ENCODE measurements at regions not wholly inside any gene's neighbourhood (a gene's known extent, or its start where the extent isn't known, plus 50 kb on each side); places are given as distances from the start of the nearest gene placed in this dataset. TPM values are rescaled to one million over a fixed set of nuclear protein-coding genes. Genes with fewer than 3 reads are reported as not detected.

GRCh38 chr4:119684463-119684862 is 55.9 kb upstream of the PDE5A start:
- no peak for TF ChIP-seq CTCF (IDR thresholded peaks at IDR 0.05; ENCODE audit: insufficient read depth, low read depth, low read length)
- no peak overlapping the region for H3K4me3 ChIP-seq (ENCODE audit: low read depth, low read length)
- DNase-seq (ENCODE audit: low read depth) = no peak

GRCh38 chr4:119683518-119683917 is 54.9 kb upstream of the PDE5A start:
- no peak for TF ChIP-seq CTCF (IDR thresholded peaks at IDR 0.05; ENCODE audit: insufficient read depth, low read depth, low read length)
- peak; percentile 75 for DNase-seq (ENCODE audit: low read depth)
- no peak overlapping the region for H3K4me3 ChIP-seq (ENCODE audit: low read depth, low read length)

- TF ChIP-seq CTCF (IDR thresholded peaks at IDR 0.05; ENCODE audit: insufficient read depth, low read depth, low read length) = no peak
- DNase-seq (ENCODE audit: low read depth) = no peak
- no peak overlapping the region for H3K4me3 ChIP-seq (ENCODE audit: low read depth, low read length)
Measured at GRCh38 chr4:119682099-119682498, 53.5 kb upstream of the PDE5A start.

- H3K4me3 ChIP-seq (ENCODE audit: low read depth, low read length) = no peak overlapping the region
- DNase-seq (ENCODE audit: low read depth) = no peak
- TF ChIP-seq CTCF (IDR thresholded peaks at IDR 0.05; ENCODE audit: insufficient read depth, low read depth, low read length) = no peak
Measured at GRCh38 chr4:119679251-119679650, 50.6 kb upstream of the PDE5A start.

GRCh38 chr4:119678761-119679160 is 50.2 kb upstream of the PDE5A start:
- DNase-seq (ENCODE audit: low read depth) = no peak
- H3K4me3 ChIP-seq (ENCODE audit: low read depth, low read length) = no peak overlapping the region
- TF ChIP-seq CTCF (IDR thresholded peaks at IDR 0.05; ENCODE audit: insufficient read depth, low read depth, low read length) = no peak

Small RNA genes in the stretch of these regions (small RNA-seq; reads per million reads assigned to genes)
- not detected for gene RF00019
